ENCODE measurements at regions not wholly inside any gene's neighbourhood (a gene's known extent, or its start where the extent isn't known, plus 50 kb on each side); places are given as distances from the start of the nearest gene placed in this dataset.

GRCh38 chr12:118711185-118711584 lies 270.2 kb upstream of the SRRM4 start:
- no peak for TF ChIP-seq CTCF (IDR thresholded peaks at IDR 0.05; ENCODE audit: low read depth, low read length, missing control alignments)
- in situ Hi-C loops (cut with HindIII; ENCODE audit: low sequenced_read_pairs) = no loop called here
- DNase-seq (ENCODE audit: low read depth) = no peak

DNA sequence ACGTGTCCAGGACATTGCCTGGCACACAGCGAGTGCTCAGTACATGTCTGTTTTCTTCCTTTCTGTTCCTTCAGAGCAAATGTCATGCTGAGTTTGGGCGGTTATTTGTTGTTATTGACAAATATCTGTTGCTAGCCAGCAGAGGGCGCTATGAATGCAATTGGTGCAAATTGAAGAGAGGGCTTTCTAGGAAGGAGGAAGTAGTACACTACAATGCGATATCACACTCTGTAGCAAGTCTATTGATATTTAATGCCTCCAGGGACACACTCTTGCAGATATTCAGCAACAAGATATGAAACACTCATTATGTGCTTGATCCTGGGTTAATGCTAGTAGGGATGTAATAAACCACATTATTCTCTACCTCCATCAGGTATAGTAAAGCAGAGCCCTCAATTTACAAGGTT lies 267.3 kb upstream of the SRRM4 start:
- no peak for DNase-seq (ENCODE audit: low read depth)
- in situ Hi-C loops (cut with HindIII; ENCODE audit: low sequenced_read_pairs) = no loop called here
- no peak overlapping the region for H3K4me3 ChIP-seq (ENCODE audit: low read depth, low read length)
- no peak for TF ChIP-seq CTCF (IDR thresholded peaks at IDR 0.05; ENCODE audit: low read depth, low read length, missing control alignments)

More at GRCh38 chr12:118711185-118711584, 270.2 kb upstream of the SRRM4 start:
- no peak overlapping the region for H3K4me3 ChIP-seq (ENCODE audit: low read depth, low read length)

DNA sequence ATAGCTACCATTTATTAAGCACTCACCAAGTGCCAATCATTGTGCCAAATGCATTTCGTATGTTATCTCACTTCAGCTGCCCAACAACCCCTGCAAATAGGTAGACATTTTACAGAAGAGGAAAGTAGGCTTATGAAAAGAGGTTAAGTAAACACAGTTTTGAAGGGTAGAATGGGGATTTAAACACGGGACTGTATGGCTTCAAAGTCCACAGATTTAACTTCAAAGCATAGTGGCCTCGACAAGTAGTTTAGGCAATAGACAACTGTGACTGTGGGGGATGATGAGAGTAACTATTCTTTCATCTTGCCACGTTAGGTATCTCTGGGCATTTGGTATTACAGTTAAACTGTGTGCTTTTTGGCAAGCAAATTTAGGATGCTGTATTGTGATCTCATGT lies 266.8 kb upstream of the SRRM4 start:
- no peak for TF ChIP-seq CTCF (IDR thresholded peaks at IDR 0.05; ENCODE audit: low read depth, low read length, missing control alignments)
- in situ Hi-C loops (cut with HindIII; ENCODE audit: low sequenced_read_pairs) = no loop called here
- no peak for DNase-seq (ENCODE audit: low read depth)
- no peak overlapping the region for H3K4me3 ChIP-seq (ENCODE audit: low read depth, low read length)

DNA sequence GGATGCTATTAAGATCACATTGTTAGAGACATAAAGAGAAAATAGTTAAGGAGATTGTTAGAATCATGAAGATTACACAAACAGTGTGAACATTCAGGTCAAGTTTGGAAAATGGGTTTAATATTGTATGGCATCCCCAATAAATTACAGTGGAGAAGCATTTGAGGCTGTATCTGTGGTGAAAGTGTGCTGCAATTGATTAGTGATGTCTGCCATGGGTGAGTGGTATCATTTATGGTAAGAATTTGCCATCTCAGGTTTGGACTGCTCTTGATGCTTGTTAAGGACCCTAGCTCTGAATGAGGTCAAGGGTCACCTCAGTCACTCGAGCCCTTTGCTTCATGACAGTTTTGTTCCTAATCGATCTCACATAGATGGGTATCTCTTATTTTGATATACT lies 265.7 kb upstream of the SRRM4 start:
- no peak for DNase-seq (ENCODE audit: low read depth)
- in situ Hi-C loops (cut with HindIII; ENCODE audit: low sequenced_read_pairs) = no loop called here
- H3K4me3 ChIP-seq (ENCODE audit: low read depth, low read length) = no peak overlapping the region
- TF ChIP-seq CTCF (IDR thresholded peaks at IDR 0.05; ENCODE audit: low read depth, low read length, missing control alignments) = no peak

- in situ Hi-C loops (cut with HindIII; ENCODE audit: low sequenced_read_pairs) = no loop called here
- no peak for TF ChIP-seq CTCF (IDR thresholded peaks at IDR 0.05; ENCODE audit: low read depth, low read length, missing control alignments)
- no peak for DNase-seq (ENCODE audit: low read depth)
- H3K4me3 ChIP-seq (ENCODE audit: low read depth, low read length) = no peak overlapping the region
Observed at GRCh38 chr12:118727196-118727978, 254.0 kb upstream of the SRRM4 start.

DNA sequence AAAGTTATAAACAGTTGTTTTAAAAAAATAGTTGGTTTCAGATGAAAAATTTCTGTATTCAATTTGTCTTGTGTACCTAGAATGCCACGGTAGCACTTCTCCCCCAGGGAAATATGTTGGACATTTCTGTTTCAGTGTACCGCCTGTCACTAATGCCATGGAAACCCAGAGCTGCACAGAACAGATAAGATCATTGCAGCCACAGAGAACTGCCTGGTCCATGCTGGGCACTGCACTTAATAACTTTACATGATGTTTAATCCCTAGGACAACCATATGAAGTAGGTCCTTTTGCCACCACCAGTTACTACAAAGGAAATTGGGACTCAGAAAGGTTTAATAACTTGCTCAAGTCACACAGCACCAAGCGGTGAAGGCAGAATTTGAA lies 253.4 kb upstream of the SRRM4 start:
- DNase-seq (ENCODE audit: low read depth) = no peak
- in situ Hi-C loops (cut with HindIII; ENCODE audit: low sequenced_read_pairs) = no loop called here
- no peak overlapping the region for H3K4me3 ChIP-seq (ENCODE audit: low read depth, low read length)
- no peak for TF ChIP-seq CTCF (IDR thresholded peaks at IDR 0.05; ENCODE audit: low read depth, low read length, missing control alignments)

Measured in astrocyte of the cerebellum (primary cell).